Caki2 (cell line): ENCODE measurements at regions not wholly inside any gene's neighbourhood (a gene's known extent, or its start where the extent isn't known, plus 50 kb on each side); places are given as distances from the start of the nearest gene placed in this dataset.

Source experiments
- DNase-seq: peaks from one replicate; pipeline ENCODE4 v3.0.0-alpha.2; 2015; ENCODE audit warnings: low read depth
- in situ Hi-C: cut with HindIII; loops from 2 replicates; pipeline ENCODE4 v1.10.0; 2016; ENCODE audit warnings: low sequenced_read_pairs, low pct_unique_long_range_greater_than_20kb, mixed read lengths

DNA sequence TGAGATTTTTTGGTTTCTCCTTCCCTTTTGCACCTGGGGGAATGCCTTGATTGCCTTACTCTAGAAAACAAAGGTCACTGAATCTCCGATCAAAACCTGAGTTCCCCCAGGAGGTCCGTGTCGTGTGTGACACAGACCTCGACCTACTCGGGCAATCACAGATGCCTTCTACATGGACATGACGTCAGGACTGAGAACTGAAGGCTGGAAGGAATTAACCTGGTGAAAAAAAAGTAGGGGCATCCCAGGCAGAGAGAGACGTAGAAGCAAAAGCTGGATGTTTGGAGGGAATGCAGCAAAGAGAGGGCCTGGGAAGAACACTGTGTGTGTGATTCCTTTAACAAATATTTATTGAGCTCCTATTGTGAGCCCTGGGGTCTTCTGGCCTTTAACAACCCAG lies 178.0 kb downstream of the PRDM2 start:
- in situ Hi-C loops = no loop called here
- DNase-seq = no peak

DNA sequence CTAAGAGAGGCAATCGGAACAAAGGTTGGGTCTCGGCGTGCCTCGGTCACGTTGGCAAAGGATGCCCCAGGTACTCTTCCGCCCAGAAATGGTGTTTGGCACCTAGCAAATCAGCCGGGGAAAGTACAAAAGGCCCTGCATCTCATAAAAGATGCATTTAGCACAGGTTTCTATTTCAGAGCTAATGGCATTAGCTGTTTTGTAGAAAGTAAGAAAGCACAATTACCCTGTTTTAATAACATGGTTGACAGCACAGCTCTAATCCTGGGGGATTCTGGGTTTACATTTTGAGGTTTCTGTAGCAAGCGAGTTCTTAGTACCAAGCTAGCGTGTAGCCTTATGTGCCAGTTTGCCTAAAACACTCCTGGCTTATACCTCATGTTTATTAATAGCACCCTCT lies 178.5 kb downstream of the PRDM2 start:
- DNase-seq = no peak
- in situ Hi-C loops = no loop called here

DNA sequence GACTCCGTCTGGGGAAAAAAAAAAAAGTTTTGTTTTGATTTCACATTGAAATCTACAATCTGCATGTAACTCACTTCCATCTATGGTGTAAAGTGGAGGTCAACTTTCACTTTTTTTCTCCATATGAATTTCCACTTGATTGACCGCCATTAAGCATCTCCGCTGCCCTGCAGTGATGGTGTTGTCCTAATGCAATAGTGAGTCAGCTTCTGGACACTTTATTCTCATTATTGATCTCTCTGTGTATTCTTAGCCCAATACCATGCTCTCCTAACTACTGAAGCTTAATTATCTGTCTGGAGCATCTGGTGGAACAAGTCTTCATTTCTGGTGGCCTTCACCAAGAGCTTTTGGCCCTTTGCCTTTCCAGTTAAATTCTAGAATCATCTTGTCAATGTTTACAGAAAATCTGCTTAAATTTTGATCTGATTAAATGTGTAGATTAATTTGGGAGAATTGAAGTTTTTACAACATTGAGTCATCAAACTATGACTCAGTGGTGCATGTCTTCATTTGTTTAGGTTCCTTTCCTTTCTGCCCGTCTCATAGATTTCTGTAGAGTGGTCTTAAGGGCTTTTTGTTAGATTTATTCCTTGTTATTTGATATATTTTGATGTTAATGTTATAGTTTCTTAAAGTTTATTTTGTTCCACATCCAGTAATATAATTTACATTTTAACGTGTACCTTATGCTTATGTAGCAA lies 181.5 kb downstream of the PRDM2 start:
- in situ Hi-C loops = no loop called here

DNA sequence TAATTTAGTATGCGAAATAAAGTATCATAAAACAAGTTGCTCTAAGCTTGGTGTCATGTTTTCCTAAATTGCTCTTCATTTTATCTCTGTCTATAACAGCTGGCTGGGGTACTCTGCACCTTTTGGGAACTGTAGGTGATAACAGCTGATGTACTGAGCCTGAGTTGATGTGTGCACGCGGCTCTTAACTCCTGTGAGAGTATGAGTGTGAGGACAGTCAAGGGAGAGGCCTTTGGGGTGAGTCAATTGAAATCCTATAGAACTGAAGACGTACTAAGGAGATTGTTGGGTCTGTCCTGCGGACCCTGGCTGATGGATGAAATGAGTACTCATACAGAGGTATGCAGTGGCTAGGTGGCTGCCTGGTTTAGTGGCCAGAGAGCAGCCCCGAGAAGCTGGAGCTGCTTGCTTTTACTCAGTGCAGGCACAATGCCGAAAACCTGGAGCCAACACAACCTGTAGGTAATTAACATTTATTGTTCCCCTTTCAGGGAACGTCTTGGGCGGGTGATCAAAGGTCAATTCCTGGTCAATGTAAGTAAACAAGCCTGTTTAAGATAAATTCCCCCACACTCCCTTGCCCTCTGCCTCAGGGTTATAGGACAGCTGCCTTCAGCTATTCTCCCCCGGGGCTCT lies 188.5 kb downstream of the PRDM2 start:
- DNase-seq = no peak
- in situ Hi-C loops = no loop called here

More for the DNA sequence above, 181.5 kb downstream of the PRDM2 start:
- no peak for DNase-seq

DNA sequence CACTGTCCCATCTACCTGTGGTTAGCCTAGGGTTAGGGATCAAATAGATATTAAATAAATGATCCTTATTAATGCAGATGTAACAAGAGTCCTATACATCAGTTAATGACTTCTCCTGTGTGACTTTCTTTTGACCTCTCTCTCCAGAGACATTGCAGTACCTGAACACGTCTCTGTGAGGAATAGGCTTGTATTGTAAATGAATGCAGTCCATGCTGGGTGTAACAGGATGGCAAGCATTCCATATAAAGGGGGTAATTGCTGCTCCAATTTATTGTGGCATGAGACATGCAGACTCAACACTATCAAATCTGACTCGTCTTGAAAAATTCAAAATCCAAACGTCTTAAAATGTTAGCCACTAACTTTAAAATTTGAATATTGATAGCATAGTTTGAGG lies 189.5 kb downstream of the PRDM2 start:
- no peak for DNase-seq
- in situ Hi-C loops = no loop called here

DNA sequence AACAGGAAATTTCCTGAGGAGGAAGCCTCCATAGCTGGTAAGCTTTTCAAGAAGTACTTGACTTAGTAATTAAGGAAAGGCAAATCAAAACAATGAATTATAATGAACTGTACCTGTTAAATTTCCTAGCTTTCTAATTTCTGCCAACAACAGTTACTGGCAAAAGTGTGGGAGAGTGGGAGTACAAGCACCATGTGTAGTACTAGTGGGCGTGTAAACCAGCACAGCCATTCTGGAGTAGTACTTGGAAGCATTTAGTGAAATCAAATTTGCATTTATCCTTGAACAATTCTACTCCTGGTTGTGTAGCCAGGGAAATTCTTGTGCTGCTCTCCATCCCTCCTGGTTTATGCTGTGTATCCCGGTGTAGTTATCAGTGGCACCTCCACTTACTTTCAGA lies 190.8 kb downstream of the PRDM2 start:
- no peak for DNase-seq
- in situ Hi-C loops = no loop called here

DNA sequence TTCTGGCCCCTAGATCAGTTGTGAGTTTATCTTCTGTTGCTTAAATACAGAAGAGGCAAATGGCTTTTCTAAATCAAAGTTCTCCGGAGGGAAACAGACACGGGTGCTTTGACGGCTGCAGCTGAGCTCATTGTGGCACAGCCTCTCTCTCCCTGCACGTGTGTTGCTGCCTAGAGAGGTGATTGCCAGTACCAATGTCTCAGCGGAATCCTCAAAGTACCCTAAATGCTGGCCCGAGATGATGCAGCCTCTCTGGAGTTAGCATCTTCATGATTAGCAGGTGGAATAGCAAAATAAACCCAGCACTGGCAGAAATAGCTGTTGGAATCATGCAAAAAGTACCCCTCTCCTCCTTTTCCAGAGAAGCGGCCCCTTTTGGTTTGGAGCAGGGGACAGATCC lies 192.2 kb downstream of the PRDM2 start:
- in situ Hi-C loops = no loop called here
- DNase-seq = no peak

DNA sequence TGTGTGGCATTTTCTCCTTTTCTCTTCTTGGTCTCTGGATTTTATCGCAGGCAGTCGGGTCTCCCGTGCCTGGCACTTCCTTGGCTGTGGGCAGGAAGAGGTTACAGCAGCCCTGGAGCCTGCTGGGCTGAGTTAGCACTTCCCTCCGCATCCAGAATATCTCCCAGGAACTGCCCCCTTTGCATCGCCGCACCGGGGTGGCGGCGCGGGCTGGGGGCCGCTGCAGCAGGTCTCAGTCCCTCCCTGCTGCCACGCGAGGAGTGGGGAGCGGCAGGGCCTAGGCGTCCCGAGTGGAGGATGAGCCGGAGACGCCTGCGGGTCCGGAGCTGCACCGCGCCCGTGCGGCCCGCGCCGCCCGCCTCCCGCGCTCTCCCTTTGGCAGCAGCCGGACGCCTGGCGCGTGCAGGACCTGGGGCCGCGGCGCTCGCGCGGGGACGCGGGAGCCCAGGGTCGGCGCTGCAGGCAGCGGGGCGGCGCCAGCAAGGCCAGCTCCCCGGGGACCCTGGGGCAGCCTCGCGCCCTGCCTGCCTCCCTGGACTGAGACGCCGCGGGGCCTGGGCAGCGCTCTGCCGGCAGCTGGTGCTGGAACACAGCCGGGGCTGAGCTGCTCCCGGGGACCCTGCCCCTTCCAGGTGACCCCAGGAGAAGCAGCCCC lies 192.8 kb downstream of the PRDM2 start:
- in situ Hi-C loops = no loop called here
- no peak for DNase-seq

DNA sequence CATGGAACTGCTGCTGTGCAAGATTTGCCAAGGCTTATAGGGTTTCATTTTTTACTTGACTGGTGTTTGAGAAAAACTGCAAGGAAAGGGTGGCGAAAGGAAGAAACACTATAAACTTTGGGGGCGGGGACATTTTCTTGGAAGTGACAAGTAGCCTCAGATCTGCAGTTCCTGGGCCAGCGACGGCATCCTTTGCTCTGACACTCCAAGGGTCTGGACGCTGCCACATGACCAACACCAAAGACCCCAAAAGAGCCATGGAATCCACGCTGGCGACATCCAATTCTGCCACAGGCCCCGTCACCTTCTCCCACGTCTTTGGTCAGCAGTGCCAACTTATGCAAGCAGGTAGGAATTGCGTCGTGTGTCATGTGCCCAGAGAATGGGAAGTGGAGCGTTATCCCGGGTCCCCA lies 193.4 kb downstream of the PRDM2 start:
- DNase-seq = no peak
- in situ Hi-C loops = no loop called here

DNA sequence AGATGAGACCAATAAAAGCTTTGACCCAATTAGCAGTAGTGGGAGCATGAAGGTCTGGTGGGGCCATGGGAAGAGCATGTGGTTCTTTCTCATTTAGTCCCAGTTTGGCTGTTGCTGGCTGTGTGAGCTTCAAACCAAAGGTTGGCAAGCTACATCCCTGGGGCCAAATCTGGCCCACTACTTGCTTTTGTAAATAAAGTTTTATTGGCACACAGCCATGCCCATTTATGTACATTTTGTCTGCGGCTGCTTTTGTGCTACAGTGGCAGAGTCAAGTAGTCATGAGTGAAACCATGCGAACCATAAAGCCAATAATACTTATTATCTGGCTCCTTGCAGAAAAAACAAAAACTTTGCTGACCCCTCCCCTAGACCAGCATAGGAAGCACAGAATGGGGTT lies 196.9 kb downstream of the PRDM2 start:
- DNase-seq = no peak
- in situ Hi-C loops = no loop called here

DNA sequence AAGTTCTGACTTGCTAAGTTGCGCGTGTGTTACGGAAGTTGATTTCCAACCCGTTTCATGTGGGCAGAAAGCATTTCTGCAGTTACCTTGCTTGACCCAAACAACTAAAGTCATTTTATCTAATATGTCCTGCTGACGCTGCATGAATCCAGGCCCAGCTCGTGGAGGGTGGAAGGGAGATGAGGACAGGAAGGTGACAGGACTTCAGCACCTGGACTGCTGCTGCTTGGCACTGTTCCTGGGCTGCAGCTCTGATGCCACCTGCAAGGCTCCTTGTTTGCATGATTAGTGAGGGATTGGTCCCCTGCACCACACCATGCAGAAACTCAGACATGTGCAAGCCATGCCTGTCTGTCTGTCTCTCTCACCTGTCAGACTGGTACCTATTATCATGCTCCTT lies 198.4 kb downstream of the PRDM2 start:
- no peak for DNase-seq
- in situ Hi-C loops = no loop called here

DNA sequence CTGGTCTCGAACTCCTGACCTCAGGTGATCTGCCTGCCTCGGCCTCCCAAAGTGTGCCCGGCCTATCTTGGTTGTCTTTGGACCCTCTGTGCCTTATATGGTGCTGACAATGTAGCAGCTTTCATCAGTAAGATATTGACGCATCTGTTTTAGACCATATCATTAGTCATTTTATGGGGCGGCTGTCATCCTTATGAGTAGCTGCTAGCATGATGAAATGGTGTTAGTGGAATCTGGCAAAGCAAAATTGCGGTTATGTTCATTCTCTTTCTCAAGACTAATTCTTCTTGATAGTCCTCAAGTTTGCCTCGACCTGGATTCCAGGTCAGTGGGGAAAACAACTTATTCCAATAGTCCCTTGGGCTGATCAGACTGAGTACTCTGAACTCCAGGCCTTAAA lies 199.9 kb downstream of the PRDM2 start:
- DNase-seq = no peak

DNA sequence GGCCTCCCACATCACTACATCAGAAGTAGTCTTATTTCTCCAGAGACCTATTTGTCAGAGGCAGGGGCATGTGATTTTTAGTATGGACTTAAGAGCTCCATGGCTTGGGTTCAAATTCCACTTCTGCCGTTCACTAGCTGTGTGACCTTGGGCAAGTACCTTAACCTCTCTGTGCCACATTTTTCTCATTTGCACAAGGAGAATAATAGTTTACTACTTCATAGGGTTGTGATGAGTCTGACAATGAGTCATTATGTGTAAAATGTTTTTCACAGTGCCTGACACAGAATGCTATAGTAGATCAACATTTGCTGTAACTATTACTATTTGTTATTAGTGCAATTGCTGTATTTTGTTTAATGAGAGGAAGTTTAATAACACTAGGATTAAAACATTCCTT lies 200.6 kb downstream of the PRDM2 start:
- in situ Hi-C loops = no loop called here
- no peak for DNase-seq

More for the DNA sequence above, 199.9 kb downstream of the PRDM2 start:
- in situ Hi-C loops = no loop called here

DNA sequence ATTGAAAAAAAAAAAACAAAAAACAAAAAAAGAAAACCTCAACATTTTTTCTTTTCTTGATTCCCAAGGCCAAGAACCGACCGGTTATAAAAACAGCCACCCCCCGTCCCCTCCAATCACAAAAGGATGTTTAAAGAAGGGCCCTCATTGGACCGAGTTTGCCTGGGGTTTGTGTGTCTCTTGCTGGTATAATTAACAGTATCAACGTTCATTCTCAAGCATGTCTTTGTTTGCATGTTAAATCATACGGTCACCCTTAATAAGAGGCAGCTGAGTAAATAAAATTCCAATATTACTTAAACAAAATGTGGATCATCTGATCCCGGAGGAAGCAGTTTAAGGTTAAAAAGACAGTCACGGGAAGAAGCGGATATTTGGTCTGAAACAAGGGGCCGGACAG lies 201.1 kb downstream of the PRDM2 start:
- in situ Hi-C loops = no loop called here

DNA sequence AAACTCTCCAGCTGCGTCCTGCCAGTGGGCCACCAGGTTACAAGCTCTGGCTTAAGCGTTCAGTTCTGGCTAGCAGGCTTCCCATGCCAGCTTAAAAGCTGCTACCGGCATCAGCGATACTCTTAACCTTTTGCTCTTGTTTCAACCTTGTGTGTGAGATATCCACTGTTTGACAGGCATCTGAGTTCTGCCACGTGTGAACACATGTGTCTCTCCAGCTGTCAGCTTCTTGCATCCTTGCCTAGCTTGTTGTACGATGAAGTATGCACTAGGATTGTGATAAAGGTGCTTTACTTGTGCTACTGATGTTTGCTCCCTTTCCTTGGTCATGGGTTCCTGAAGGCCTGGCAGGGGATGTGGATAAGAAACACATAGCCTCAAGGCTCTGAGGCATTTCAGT lies 201.6 kb downstream of the PRDM2 start:
- no peak for DNase-seq
- in situ Hi-C loops = no loop called here

More for the DNA sequence above, 201.1 kb downstream of the PRDM2 start:
- no peak for DNase-seq

DNA sequence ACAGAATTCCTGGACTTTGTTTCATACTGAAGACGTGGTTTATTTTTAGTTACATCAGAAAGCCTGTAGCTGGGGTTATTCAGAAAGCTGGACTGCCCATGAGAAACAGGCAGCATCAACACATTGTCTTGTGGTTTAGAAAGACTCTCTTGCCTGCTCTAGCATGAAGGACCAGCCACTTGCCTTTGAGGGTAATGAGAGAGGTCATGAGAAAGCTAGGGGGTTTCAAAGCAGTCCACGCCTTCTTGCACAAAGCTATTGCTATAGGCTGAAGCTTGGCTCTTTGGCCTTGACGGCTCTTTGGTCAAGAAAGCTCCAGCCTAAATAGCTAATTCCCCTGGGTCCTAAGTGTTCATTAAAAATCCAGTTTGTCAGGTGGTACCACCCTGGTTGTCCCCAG lies 208.1 kb downstream of the PRDM2 start:
- in situ Hi-C loops = no loop called here

DNA sequence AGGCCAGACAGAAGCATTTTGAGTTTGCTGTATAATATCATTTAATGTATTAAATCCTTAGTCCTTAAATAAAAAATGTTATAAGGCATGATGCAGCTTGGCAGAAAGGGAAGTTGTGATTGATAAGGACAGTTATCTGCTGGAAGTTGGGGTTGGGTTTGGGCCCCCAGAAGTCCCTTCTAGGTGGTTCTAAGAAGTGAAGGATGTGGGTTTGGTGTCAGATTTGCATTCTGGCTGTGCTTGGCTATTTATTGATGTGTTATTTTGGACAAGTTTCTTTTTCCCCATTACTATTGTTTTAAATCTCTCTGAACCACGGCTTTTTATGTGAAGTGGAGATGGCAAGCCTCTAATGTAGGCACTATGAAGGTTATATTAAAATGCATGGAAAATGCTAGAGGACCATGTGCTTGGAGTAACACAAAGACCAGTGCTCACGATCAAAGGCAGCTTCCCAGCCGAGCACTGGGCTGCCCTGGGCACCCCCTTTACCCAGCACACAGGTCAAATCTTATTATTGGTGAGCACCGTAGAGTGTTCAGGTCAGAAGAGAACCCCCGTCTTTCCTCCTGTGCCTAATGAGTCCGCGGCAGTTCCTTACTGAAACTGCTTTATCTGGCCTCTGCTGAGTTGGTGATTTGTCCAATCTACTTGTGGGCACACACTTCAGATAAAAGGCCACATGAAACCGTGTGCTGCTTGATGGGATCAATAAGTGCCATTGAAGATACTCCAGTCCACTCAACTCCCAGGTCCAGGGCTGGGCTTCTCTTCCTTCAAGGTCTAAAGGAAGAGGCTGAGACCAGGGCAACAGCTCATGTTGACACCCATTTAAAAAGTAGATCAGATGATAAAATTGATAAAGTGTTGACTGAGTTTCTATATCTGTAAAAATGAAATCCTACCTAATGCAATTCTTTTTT lies 212.0 kb downstream of the PRDM2 start:
- no peak for DNase-seq
- in situ Hi-C loops = no loop called here

More for the DNA sequence above, 208.1 kb downstream of the PRDM2 start:
- no peak for DNase-seq

DNA sequence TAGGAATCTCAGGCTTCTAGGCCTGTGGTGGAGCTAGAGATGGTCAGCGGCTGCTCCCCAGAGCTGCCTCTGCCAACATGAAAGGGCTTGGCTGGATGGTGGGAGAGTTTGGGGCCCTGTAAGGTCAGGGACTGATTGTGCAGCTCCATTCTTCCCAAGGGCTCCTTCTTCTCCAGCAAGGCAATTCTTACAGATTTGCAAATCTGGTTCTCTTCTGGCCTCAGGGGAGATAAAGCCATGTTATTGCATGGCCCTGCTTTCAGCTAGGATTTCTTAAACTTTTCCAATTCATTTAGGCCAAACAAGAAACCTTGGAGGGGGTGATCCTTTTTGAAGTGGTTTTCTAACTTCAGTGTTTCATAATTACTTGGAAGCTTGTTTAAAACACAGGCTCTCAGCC lies 213.4 kb downstream of the PRDM2 start:
- in situ Hi-C loops = no loop called here
- no peak for DNase-seq

DNA sequence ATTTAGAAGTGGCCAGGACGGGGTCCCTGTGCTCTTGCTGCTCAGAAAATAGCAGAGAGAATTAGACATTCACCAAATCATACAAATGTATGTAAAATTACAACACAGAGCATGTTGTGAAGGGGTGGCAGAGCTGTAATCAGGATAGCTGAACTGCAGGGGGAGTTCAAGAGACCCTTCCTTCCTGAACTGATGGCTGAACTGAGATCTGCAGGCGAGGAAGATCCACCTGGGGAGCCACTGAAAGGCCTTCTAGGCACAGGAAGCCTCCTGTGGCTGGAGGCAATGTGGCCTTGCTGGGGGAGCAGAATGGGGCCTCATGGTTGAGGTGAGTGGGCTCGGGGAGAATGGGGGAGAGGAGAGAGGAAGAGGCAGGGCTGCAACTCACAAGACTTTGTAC lies 216.5 kb downstream of the PRDM2 start:
- no peak for DNase-seq

More for the DNA sequence above, 216.5 kb downstream of the PRDM2 start:
- in situ Hi-C loops = no loop called here
